Muscle of arm (tissue), 1 donor: ENCODE measurements at regions not wholly inside any gene's neighbourhood (a gene's known extent, or its start where the extent isn't known, plus 50 kb on each side); places are given as distances from the start of the nearest gene placed in this dataset.
"Not testable (repeated sequence)": the region's sequence is repeated elsewhere in the genome, so short reads cannot be mapped to it uniquely, and the experiment has no call there.

ENCODE experiments used
- DNase-seq: peaks from one replicate; pipeline ENCODE4 v3.0.0-alpha.2; 2013

GRCh38 chr16:48682971-48683370 lies 73.0 kb upstream of the N4BP1 start:
- no peak for DNase-seq

DNA sequence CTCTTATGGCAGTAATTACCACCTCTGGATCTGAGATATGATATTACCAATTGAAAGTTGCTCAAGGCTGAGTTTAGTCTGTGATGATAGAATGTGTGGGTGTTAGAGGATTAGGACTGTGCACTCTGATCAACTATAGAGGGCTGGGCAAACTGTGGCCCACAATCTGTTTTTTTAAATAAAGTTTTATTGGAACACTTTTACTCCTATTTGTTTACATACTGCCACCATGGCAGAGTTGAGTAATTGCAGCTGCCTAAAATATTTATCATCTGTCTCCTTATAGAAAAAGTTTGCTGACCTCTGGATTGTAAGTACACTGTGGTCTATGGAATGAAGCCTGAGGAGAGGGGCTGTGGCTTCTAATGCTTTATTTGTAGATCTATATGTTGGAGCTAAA lies 71.5 kb upstream of the N4BP1 start:
- DNase-seq, result no peak

GRCh38 chr16:48680881-48681280 lies 70.9 kb upstream of the N4BP1 start:
- DNase-seq, result no peak

GRCh38 chr16:48676836-48677235 lies 66.9 kb upstream of the N4BP1 start:
- no peak for DNase-seq

DNA sequence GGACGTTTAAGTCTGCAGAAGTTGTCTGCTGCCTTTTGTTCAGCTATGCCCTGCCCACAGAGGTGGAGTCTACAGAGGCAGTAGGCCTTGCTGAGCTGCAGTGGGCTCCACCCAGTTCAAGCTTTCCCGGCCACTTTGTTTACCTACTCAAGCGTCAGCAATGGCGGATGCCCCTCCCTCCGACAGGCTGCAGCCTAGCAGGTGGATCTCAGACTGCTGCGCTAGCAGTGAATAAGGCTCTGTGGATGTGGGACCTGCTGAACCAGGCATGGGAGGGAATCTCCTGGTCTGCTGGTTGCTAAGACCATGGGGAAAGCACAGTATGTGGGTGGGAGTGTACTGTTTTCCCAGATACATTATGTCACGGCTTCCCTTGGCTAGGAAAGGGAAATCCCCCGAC lies 58.2 kb upstream of the N4BP1 start:
- DNase-seq, result not testable (repeated sequence)

GRCh38 chr16:48659940-48660339 lies 50.0 kb upstream of the N4BP1 start:
- DNase-seq, result no peak
